ENCODE measurements at regions not wholly inside any gene's neighbourhood (a gene's known extent, or its start where the extent isn't known, plus 50 kb on each side); places are given as distances from the start of the nearest gene placed in this dataset.

DNA sequence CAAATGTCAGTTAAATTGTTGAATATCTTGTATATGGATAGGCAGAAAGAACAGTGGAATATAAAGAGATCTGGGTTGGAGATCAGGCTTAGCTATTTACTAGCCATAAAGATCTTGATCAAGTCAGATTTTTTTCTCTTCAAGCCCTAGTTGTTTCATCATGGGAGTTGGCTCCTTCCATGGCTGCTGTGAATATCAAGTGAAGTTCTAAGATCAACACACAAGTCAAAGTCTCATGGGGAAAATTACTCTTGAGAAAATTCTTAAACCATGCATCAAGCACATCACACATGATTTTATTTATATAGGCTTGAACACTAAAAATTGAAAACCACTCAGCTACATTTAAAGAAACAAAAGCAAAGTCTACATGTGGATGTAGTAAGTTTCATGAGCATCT is 79.8 kb downstream of the C1D start:
- no peaks in the 10 kb centered on the region for H3K4me1 ChIP-seq
- intact Hi-C loops (cut with DNase I) = no loop called here
- no peak overlapping the region for H3K27ac ChIP-seq
- no peaks in the 10 kb centered on the region for H3K9me3 ChIP-seq
- ATAC-seq (no peak), DNase-seq (no peak)
- no peak overlapping the region for H3K4me3 ChIP-seq
- TF ChIP-seq POLR2A (IDR thresholded peaks at IDR 0.05) = no peak
- TF ChIP-seq, protein P1, sequence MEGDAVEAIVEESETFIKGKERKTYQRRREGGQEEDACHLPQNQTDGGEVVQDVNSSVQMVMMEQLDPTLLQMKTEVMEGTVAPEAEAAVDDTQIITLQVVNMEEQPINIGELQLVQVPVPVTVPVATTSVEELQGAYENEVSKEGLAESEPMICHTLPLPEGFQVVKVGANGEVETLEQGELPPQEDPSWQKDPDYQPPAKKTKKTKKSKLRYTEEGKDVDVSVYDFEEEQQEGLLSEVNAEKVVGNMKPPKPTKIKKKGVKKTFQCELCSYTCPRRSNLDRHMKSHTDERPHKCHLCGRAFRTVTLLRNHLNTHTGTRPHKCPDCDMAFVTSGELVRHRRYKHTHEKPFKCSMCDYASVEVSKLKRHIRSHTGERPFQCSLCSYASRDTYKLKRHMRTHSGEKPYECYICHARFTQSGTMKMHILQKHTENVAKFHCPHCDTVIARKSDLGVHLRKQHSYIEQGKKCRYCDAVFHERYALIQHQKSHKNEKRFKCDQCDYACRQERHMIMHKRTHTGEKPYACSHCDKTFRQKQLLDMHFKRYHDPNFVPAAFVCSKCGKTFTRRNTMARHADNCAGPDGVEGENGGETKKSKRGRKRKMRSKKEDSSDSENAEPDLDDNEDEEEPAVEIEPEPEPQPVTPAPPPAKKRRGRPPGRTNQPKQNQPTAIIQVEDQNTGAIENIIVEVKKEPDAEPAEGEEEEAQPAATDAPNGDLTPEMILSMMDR (IDR thresholded peaks at IDR 0.05) = no peak
- H3K36me3 ChIP-seq (replicated peaks in 1 of 2; ENCODE audit: insufficient read depth in 1 of 2, low read depth in 2 of 2) = no peaks in the 10 kb centered on the region
- no peaks in the 10 kb centered on the region for H3K27me3 ChIP-seq

DNA sequence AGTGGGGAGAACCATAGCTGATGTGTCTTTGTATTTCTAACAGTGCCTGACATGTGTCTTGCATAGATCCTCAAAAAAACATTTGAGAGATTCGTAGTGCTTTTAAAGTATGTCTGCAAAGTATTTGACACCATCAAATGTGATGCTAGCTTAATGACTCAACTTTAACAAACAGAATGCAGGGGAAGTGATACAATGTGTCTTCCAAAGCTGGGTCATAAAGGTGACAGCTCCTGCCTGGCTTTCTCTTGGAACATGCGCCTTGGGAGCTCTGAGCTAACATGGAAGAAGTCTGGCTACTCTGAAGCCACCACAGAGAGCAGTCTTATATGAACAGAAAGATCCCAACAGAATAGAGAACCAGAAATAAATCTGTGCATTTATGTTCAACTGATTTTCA is 78.2 kb downstream of the C1D start:
- DNase-seq (no peak), ATAC-seq (no peak)
- Histone ChIP-seq H3K27me3 (no peaks in the 10 kb centered on the region), H3K27ac (no peak overlapping the region), H3K9me3 (no peaks in the 10 kb centered on the region), H3K36me3 (replicated peaks in 1 of 2; ENCODE audit: insufficient read depth in 1 of 2, low read depth in 2 of 2) (no peaks in the 10 kb centered on the region), H3K4me3 (no peak overlapping the region), H3K4me1 (no peaks in the 10 kb centered on the region)
- WGBS, 2 donors = 68 to 79% methylated on average over 2 of the region's 2 CpGs
- TF ChIP-seq POLR2A (IDR thresholded peaks at IDR 0.05) = no peak
- TF ChIP-seq, protein P1 (IDR thresholded peaks at IDR 0.05) = no peak
- intact Hi-C loops (cut with DNase I) = no loop called here

DNA sequence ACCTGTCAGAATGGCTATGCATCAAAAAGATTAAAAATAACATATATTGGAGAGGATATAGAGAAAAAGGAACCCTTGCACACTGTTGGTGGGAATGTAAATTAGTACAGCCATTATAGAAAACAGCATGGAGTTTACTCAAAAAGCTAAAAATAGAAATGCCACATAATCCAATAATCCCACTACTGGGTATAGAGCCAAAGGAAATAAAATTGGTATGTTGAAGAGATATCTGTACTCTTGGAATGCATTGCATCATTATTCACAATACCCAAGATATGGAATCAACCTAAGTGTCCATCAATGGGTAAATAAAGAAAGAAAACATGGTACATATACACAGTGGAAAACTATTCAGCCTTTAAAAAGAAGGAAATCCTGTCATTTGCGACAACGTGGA is 77.2 kb downstream of the C1D start:
- TF ChIP-seq, protein P1 (IDR thresholded peaks at IDR 0.05) = no peak
- no peak for TF ChIP-seq POLR2A (IDR thresholded peaks at IDR 0.05)
- Histone ChIP-seq H3K4me1 (no peaks in the 10 kb centered on the region), H3K9me3 (no peaks in the 10 kb centered on the region), H3K27ac (no peak overlapping the region), H3K4me3 (no peak overlapping the region), H3K36me3 (replicated peaks in 1 of 2; ENCODE audit: insufficient read depth in 1 of 2, low read depth in 2 of 2) (no peaks in the 10 kb centered on the region), H3K27me3 (no peaks in the 10 kb centered on the region)
- WGBS, 2 donors = 75 to 76% methylated on average over 2 of the region's 2 CpGs
- intact Hi-C loops (cut with DNase I) = no loop called here
- DNase-seq = no peak
- ATAC-seq = no peak

DNA sequence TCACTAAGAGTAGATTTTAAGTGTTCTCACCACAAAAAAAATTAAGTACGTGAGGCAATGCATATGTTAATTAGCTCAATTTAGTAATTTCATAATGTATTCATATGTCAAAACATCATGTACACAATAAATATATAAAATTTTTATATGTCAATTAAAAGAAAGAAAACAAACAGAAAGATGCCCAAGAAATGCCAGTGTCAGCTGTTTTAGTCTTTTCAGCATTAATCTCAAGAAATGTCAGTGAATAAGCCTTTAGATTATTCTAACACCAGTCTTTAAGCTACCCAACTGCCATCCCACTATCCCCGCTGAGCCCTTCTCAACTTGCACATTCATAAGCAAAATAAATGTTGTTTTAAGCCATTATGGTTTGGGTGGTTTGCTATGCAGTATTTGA is 76.5 kb downstream of the C1D start:
- Histone ChIP-seq H3K27ac (no peak overlapping the region), H3K4me3 (no peak overlapping the region), H3K9me3 (no peaks in the 10 kb centered on the region), H3K36me3 (replicated peaks in 1 of 2; ENCODE audit: insufficient read depth in 1 of 2, low read depth in 2 of 2) (no peaks in the 10 kb centered on the region), H3K27me3 (no peaks in the 10 kb centered on the region), H3K4me1 (no peaks in the 10 kb centered on the region)
- intact Hi-C loops (cut with DNase I) = no loop called here
- WGBS, 2 donors = 89 to 92% methylated on average over 2 of the region's 2 CpGs
- ATAC-seq (no peak), DNase-seq (no peak)
- TF ChIP-seq, protein P1 (IDR thresholded peaks at IDR 0.05) = no peak
- TF ChIP-seq POLR2A (IDR thresholded peaks at IDR 0.05) = no peak

Data from body of pancreas (tissue), 4 donors.